ENCODE measurements at regions not wholly inside any gene's neighbourhood (a gene's known extent, or its start where the extent isn't known, plus 50 kb on each side); places are given as distances from the start of the nearest gene placed in this dataset.
A peak's percentile ranks its signal among the peaks of the same experiment; 100 is the strongest.

DNA sequence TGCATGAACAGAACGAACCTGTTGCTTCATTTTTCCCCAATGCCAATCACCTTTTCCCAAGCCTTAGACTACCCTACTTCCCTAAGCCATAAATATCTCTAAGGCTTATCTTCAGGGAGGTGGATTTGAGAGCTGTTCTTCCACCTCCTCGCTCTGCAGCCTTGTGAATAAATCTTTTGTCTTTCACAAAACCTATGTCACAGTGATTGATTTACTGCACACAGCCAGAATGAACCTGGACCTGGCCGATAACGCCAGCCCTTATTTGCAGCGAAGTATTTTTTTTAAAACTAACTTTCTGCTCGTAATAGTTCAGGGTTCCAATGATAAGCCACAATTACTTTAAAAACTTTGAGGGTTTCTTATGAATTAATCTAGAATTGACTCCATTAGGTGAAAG is 632.6 kb downstream of the PTPRU start:
- no peaks in the 10 kb centered on the region for H3K27me3 ChIP-seq (ENCODE audit: control insufficient read depth, insufficient read depth, low read length)
- no peak overlapping the region for H3K4me3 ChIP-seq (ENCODE audit: insufficient read depth, low read depth, low read length)
- no peaks in the 10 kb centered on the region for H3K36me3 ChIP-seq (replicated peaks; ENCODE audit: control insufficient read depth, insufficient read depth, low read length)
- no peak for DNase-seq

GRCh38 chr1:29868096-29868495 is 631.8 kb downstream of the PTPRU start:
- no peak overlapping the region for H3K4me3 ChIP-seq (ENCODE audit: insufficient read depth, low read depth, low read length)
- no peak for DNase-seq
- no peaks in the 10 kb centered on the region for H3K36me3 ChIP-seq (replicated peaks; ENCODE audit: control insufficient read depth, insufficient read depth, low read length)
- no peaks in the 10 kb centered on the region for H3K27me3 ChIP-seq (ENCODE audit: control insufficient read depth, insufficient read depth, low read length)

DNA sequence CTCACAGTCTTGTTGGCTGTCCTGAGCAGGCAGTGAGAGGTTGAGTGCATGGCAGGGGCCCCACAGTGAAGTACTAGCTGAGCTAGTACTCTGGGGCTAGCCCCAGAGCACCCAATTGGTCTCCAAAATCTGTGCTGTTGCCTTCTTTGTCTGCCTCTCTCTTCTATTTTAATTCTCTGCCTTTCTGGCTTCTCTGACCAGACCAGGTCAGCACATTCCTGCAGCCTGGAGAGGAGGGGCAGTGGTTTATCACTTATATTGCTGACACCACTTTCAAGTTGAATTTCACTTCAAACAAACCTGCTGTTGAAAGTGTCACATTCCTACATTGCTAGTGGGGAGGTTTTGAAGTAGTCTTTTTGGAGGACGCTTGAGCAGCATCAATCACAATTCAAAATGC is 628.7 kb downstream of the PTPRU start:
- Histone ChIP-seq H3K4me3 (ENCODE audit: insufficient read depth, low read depth, low read length) (no peak overlapping the region), H3K27me3 (ENCODE audit: control insufficient read depth, insufficient read depth, low read length) (no peaks in the 10 kb centered on the region), H3K36me3 (replicated peaks; ENCODE audit: control insufficient read depth, insufficient read depth, low read length) (no peaks in the 10 kb centered on the region)
- DNase-seq, result no peak

- Histone ChIP-seq H3K36me3 (replicated peaks; ENCODE audit: control insufficient read depth, insufficient read depth, low read length) (no peaks in the 10 kb centered on the region), H3K4me3 (ENCODE audit: insufficient read depth, low read depth, low read length) (no peak overlapping the region), H3K27me3 (ENCODE audit: control insufficient read depth, insufficient read depth, low read length) (no peaks in the 10 kb centered on the region)
- DNase-seq, result no peak
Observed at GRCh38 chr1:29864431-29865022, 628.2 kb downstream of the PTPRU start.

- H3K36me3 ChIP-seq (replicated peaks; ENCODE audit: control insufficient read depth, insufficient read depth, low read length), result no peaks in the 10 kb centered on the region
- no peak overlapping the region for H3K4me3 ChIP-seq (ENCODE audit: insufficient read depth, low read depth, low read length)
- no peak for DNase-seq
- no peaks in the 10 kb centered on the region for H3K27me3 ChIP-seq (ENCODE audit: control insufficient read depth, insufficient read depth, low read length)
Observed at GRCh38 chr1:29861922-29862321, 625.6 kb downstream of the PTPRU start.

DNA sequence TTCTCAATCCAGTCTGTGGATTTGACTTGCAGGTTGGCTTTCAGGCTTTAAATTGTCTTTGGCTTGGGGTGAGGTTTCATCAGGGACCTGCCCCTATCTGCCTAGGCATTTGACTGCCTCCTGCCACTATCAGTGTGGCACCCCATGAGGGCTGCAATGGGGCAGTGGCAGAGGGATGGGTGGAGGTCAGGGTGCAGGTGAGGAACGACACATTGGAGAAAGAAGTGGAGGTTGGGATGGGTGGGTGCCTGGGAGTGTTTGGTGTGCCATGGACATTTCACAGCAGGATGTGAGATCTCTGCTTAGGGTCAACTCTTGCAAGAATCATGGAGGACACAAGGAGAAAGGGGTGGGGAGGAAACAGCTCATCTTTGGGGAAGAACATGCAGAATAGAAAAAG is 625.1 kb downstream of the PTPRU start:
- H3K4me3 ChIP-seq (ENCODE audit: insufficient read depth, low read depth, low read length), result no peak overlapping the region
- no peak for DNase-seq
- H3K36me3 ChIP-seq (replicated peaks; ENCODE audit: control insufficient read depth, insufficient read depth, low read length), result no peaks in the 10 kb centered on the region
- H3K27me3 ChIP-seq (ENCODE audit: control insufficient read depth, insufficient read depth, low read length), result no peaks in the 10 kb centered on the region

GRCh38 chr1:29860681-29861080 is 624.4 kb downstream of the PTPRU start:
- H3K36me3 ChIP-seq (replicated peaks; ENCODE audit: control insufficient read depth, insufficient read depth, low read length), result no peaks in the 10 kb centered on the region
- no peaks in the 10 kb centered on the region for H3K27me3 ChIP-seq (ENCODE audit: control insufficient read depth, insufficient read depth, low read length)
- H3K4me3 ChIP-seq (ENCODE audit: insufficient read depth, low read depth, low read length), result no peak overlapping the region
- no peak for DNase-seq

DNA sequence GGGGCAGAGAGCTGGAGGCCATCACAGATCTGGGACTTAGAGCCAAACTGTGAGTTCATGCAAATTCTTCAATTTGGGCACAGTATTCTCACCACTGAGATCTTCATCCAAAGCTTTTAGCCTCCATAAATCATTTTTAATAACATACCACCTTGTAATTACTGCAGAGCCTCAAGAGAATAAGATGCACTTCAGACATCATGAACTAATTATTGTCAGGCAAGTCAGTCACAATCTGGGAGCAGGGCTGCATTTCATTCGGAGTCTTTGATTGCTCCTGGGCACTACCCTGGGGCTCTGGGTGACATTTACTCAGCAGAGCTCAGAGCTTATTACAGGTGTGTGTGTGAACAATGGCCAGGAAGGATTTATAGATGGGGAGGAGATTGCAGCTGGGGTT is 623.7 kb downstream of the PTPRU start:
- H3K4me3 ChIP-seq (ENCODE audit: insufficient read depth, low read depth, low read length), result no peak overlapping the region
- DNase-seq, result no peak
- H3K36me3 ChIP-seq (replicated peaks; ENCODE audit: control insufficient read depth, insufficient read depth, low read length), result no peaks in the 10 kb centered on the region
- no peaks in the 10 kb centered on the region for H3K27me3 ChIP-seq (ENCODE audit: control insufficient read depth, insufficient read depth, low read length)

DNA sequence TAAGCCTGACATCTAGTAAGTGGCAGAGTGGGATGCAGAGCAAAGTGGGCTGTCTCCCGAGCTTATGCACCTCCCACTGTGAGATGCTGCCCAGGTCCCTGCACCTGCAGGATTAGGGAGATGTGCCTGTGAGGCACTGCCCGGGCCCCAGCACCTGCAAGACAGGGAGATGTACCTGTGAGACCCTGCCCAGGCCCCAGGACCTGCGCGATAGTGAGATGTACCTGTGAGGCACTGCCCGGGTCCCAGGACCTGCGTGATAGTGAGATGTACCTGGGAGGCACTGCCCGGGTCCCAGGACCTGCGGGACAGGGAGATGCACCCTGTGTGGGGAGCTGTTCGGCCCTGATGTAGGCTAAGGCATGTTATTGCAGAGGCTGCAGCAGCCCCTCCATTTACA is 622.8 kb downstream of the PTPRU start:
- Histone ChIP-seq H3K27me3 (ENCODE audit: control insufficient read depth, insufficient read depth, low read length) (no peaks in the 10 kb centered on the region), H3K4me3 (ENCODE audit: insufficient read depth, low read depth, low read length) (no peak overlapping the region), H3K36me3 (replicated peaks; ENCODE audit: control insufficient read depth, insufficient read depth, low read length) (no peaks in the 10 kb centered on the region)
- DNase-seq, result no peak

DNA sequence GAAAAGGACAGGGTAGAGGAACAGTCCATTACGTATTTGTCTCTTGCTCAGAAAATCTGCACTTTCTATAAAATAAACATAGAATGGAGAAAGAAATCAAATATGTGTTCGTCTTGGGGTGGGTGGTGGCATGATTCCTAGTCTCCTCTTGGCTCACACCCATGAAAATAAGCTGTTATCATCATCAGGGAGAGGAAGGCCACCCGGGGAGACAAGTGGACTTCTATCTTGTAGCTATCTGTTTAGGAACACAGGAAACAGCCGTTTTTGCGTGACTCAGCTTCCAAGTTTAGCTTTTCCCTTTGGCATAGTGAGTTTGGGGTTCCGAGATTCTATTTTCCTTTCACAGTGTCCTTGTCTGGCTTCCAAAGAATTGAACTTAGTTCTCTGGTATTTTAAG is 622.3 kb downstream of the PTPRU start:
- DNase-seq, result no peak
- Histone ChIP-seq H3K27me3 (ENCODE audit: control insufficient read depth, insufficient read depth, low read length) (no peaks in the 10 kb centered on the region), H3K4me3 (ENCODE audit: insufficient read depth, low read depth, low read length) (no peak overlapping the region), H3K36me3 (replicated peaks; ENCODE audit: control insufficient read depth, insufficient read depth, low read length) (no peaks in the 10 kb centered on the region)

DNA sequence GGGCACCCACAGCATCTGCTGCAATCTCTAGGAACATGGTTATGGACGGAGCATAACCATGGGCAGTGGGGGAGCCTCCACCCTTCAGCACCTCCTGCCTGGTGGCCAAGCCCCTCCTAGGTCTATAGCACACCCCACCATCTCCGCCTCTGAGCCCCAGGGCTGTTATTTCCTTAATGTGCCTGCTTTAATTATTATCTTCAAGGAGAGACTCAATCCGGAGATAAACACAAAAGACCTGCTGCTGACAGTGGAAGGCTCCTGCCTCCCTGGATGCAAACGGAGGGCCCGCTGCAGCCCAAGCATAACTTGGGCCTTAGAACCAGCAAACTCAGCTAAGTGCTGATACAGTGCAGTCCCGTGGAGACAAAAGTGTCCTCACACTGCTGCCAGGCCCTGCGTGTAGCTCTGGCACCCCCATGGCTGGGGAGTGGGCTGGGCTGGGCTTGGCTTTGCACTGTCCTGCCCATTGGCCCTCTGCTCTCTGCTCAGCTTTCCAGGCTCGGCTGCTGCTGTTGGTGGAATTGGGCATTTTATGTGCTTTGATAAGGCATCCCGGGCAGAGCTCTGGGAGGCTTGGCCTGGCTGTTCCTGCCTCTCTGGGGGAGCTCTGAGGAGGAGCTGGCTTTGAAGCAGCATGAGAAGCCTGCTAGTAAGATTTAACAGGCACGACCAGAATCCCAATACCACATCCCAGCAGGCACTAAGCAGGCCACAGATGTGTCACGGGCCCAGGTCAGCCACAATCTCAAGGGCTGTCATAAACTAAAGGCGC is 620.2 kb downstream of the PTPRU start:
- DNase-seq, result peak; percentile 40
- Histone ChIP-seq H3K4me3 (ENCODE audit: insufficient read depth, low read depth, low read length) (no peak overlapping the region), H3K36me3 (replicated peaks; ENCODE audit: control insufficient read depth, insufficient read depth, low read length) (no peaks in the 10 kb centered on the region), H3K27me3 (ENCODE audit: control insufficient read depth, insufficient read depth, low read length) (no peaks in the 10 kb centered on the region; the same call in 1 of the 2 replicates)

DNA sequence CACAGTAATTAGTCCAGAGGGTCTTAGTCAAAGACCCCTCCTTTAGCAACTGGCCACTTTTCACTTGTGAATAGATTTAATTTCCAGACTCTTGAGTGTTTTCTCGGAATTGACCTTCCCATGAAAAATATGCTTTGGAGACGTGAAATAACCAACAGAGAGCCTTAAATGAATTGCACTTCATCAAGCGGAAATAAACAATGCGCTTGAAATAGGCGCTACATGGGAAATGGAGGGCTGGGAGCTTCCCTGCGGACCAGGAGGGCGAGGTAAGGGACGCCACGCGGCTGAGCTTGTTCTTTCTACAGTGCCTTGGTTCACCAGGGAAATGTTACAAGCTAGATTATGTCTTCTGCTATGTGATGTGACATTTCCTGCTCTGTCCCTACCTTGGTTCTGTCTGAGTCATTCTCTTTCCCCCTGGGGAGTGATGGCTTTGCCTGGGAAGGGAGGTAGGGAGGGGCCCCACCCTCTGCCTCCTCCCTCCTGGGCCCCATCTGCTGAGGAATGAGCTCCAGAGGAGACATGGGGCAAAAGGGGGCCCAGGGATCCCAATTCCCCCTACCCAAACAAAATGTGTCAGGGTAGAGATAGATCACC is 619.3 kb downstream of the PTPRU start:
- Histone ChIP-seq H3K4me3 (ENCODE audit: insufficient read depth, low read depth, low read length) (no peak overlapping the region), H3K27me3 (ENCODE audit: control insufficient read depth, insufficient read depth, low read length) (no peaks in the 10 kb centered on the region; the same call in 1 of the 2 replicates), H3K36me3 (replicated peaks; ENCODE audit: control insufficient read depth, insufficient read depth, low read length) (no peaks in the 10 kb centered on the region)
- DNase-seq, result no peak

GRCh38 chr1:29854700-29855276 is 618.5 kb downstream of the PTPRU start:
- Histone ChIP-seq H3K36me3 (replicated peaks; ENCODE audit: control insufficient read depth, insufficient read depth, low read length) (no peaks in the 10 kb centered on the region), H3K4me3 (ENCODE audit: insufficient read depth, low read depth, low read length) (no peak overlapping the region), H3K27me3 (ENCODE audit: control insufficient read depth, insufficient read depth, low read length) (no peaks in the 10 kb centered on the region; the same call in 1 of the 2 replicates)
- no peak for DNase-seq

GRCh38 chr1:29853716-29854330 is 617.5 kb downstream of the PTPRU start:
- DNase-seq, result no peak
- Histone ChIP-seq H3K36me3 (replicated peaks; ENCODE audit: control insufficient read depth, insufficient read depth, low read length) (no peaks in the 10 kb centered on the region), H3K4me3 (ENCODE audit: insufficient read depth, low read depth, low read length) (no peak overlapping the region), H3K27me3 (ENCODE audit: control insufficient read depth, insufficient read depth, low read length) (no peaks in the 10 kb centered on the region; the same call in 1 of the 2 replicates)

All from H7 (cell line).